ENCODE measurements at regions not wholly inside any gene's neighbourhood (a gene's known extent, or its start where the extent isn't known, plus 50 kb on each side); places are given as distances from the start of the nearest gene placed in this dataset.

GRCh38 chrX:26007462-26007861, 130.7 kb upstream of the MAGEB18 start:
- no peak for TF ChIP-seq REST (IDR thresholded peaks at IDR 0.05; ENCODE audit: borderline replicate concordance)
- TF ChIP-seq, protein P1, sequence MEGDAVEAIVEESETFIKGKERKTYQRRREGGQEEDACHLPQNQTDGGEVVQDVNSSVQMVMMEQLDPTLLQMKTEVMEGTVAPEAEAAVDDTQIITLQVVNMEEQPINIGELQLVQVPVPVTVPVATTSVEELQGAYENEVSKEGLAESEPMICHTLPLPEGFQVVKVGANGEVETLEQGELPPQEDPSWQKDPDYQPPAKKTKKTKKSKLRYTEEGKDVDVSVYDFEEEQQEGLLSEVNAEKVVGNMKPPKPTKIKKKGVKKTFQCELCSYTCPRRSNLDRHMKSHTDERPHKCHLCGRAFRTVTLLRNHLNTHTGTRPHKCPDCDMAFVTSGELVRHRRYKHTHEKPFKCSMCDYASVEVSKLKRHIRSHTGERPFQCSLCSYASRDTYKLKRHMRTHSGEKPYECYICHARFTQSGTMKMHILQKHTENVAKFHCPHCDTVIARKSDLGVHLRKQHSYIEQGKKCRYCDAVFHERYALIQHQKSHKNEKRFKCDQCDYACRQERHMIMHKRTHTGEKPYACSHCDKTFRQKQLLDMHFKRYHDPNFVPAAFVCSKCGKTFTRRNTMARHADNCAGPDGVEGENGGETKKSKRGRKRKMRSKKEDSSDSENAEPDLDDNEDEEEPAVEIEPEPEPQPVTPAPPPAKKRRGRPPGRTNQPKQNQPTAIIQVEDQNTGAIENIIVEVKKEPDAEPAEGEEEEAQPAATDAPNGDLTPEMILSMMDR (IDR thresholded peaks at IDR 0.05; ENCODE audit: poor library complexity, severe bottlenecking): no peak

All from neural cell (in vitro differentiated cells).